ENCODE measurements at regions not wholly inside any gene's neighbourhood (a gene's known extent, or its start where the extent isn't known, plus 50 kb on each side); places are given as distances from the start of the nearest gene placed in this dataset.
"Not testable (repeated sequence)": the region's sequence is repeated elsewhere in the genome, so short reads cannot be mapped to it uniquely, and the experiment has no call there.

DNA sequence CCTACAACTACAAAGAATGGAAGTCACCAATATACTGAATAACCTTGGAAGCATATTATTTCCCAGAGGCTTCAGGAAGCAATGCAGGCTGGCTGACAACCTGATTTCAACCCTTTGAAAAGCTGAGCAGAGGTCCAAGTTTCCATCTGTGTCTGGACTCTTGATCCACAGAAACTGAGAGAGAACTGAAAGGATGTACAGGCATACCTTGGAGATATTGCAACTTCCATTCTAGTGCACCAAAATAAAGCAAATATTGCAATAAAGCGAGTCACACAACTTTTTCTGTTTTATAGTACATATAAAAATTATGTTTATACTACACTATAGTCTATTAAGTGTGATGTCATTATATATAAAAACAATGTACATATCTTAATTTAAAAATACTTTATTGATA, 85.3 kb downstream of the TYW3 start:
- no peak for DNase-seq

DNA sequence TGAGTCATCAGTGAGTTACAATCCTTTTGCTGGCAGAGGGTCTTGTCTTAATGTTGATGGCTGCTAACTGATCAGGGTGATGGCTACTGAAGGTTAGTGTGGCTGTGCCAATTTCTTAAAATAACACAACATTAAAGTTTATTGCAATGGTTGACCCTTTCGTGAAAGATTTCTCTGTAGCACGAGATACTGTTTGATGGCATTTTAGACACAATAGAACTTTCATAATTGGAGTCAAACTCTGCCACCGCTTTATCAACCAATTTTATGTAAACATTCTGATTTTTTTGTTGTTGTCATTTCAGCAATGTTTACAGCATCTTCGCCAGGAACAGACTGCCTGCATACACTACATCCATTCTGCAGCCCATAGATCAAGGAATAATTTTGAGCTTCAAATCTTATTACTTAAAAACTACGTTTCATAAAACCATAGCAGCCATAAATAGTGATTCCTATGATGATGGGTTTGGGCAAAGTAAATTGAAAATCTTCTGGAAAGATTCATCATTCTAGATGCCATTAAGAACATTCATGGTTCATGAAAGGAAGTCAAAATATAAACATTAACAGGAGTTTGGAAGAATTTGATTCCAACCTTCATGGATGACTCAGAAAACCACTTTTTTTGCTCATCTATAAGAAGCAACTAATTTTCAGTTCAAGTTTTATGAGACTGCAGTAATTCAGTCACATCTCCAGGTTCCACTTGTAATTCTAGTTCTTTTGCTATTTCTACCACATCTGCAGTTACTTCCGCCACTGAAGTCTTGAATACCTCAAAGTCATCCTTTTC, 85.9 kb downstream of the TYW3 start:
- no peak for DNase-seq

DNA sequence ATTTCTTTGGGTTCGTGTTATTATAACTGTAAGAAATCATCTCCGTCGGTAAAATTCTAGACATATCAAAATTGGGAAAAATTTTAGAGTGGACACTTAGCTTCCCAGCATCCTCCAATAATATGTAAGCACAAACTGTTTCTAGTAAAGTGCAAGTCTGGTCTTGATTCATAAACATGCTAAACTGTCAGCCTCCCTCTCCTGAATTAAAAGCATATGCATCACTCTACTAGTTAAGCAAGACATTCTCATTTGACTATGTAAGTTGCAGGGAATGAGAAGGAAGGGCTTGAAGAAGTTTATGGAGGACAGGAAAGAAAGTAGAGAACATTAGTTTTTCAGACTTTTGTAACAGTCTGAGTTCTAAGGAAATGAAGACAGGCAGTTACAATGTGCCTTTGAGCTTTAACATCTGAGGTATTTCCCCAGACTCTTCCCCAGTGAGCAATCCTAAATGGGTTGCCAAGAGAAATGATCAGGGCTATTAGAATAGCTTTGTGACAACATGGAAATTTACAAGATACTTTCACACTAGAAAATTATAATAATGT, 90.0 kb downstream of the TYW3 start:
- DNase-seq = no peak

DNA sequence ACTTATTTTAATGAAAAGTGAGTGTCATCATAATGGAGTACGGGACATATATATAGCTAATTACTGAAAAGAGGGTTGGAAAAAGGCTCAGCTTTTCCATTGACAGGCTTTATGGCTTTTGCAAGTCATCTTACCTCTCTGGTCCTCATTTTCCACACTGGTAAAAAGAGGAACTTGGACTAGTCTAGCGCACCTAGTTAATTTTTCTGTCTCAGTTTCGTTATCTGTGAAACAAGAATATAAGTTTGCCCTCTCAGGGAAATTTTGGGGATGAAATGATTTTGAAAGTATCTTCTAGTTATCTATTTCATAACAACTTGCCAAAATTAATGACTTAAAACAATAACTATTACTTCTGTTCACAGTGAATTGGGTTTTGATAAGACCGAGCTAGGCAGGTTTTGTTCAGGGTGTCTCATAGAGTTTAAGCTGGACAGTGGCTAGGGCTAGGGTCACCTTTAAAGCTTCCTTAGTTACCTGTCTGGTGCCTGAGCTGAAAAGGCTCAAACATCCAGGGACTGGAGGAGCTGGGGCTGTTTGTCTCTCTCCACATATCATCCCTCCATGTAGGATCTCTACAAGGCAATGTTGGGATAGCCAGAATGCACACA, 91.7 kb downstream of the TYW3 start:
- DNase-seq = no peak

DNA sequence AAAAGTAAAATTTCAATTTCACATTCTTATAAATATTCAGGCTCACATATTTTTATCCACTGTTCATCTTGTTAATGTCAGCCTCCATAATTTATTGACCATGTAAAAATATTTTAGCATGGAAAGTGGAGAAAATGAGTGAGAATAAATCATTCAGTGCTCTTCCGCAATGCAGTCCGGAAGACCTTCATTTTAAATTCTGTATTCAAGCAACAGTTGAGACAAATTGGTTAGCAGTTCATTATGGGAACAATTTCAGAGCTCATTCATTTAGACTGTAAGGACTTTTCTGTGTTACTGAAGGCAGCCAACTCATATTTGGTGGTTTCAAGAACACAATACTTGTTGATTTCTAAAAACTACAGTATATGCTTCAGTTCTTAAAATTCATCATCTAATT, 97.8 kb downstream of the TYW3 start:
- no peak for DNase-seq

DNA sequence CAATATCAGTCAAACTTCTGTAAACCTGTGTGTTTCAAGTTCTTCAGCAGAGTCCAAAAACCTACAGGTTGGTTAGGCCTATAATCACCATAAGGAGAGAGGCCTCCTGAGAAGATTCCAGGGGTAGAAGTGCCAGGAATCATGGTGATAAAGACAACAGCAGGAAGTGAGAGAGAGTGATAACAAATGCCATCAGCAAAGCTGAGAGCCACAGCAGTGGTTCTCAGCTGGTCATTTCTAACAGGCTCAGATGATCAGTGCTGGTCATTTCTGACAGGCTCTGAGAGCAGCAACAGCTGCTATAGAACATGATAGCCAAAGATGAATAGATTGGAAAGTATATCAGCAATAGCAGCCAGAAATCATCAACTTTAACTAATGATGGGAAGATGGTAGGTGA, 101.3 kb downstream of the TYW3 start:
- DNase-seq = no peak

DNA sequence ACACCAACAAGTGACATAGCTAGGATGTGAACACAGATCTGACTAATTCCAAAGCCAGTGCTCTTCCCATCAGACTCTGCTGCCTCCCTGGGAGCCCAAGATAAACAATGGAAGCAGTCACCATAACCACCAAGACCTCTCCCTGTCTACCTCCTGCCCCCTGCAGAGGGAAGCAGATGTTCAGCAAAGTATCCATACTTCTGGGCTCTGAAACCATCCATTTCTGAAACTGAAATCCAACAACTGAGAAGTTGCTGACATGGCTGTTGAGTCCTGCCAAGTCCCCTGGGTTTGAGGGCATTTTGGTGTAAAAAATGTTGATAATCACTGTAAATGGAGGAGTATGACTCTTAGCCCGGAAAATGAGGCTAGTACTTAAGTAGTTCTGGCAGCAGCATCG, 102.1 kb downstream of the TYW3 start:
- DNase-seq = no peak

DNA sequence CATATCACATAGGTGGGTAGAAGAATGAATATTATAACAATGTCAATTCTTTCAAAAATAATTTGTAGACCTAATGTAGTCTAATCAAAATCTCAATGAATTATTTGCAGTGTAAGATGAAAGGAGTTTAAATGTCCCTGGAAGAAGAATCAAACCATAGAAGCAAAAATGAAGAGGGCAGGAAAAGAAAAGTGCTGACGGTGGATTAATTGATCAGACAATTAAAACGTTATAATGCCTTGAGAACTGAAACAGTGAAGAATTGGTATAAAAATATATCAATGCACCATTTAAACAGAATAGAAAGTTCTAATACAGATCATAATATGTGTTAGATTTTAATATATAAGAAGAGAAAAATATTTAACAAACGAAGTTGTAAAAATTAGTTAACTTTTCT, 109.8 kb downstream of the TYW3 start:
- DNase-seq = no peak

DNA sequence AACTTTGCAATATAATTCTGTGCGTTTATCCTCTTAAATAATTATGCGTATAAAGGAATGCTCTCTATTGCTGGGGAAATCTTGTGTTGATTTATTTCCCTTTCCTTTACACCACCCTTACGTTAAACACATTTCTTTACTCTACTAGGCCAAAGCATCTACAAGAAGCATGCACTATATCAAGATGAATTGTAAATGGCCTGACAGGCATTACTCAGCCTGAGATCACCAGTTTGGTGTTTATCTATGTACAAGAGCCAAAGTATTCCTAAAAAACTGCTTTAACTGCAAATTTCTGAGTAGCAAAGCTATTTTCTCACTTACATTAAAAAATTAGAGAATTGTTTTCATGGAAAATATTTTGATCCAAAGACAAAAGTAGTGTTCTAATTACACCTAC, 114.8 kb downstream of the TYW3 start:
- DNase-seq = no peak

DNA sequence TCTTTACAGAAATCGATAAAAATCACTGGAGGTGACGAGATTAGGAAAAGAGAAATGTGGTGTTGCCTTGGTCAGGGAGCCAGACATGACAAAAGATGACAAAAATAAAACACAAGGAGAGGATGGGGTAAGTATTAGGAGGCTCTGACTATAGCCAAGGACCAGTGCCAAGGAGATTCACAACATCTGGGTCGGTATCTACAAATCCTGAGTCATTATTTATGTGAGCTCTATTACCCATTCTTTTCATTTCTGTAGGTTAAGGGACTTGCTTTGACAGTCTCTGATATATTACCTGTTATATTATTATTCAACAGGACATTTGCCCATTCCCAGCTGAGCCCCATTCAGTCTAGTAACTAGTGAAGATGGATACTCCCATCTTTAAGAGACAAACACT, 120.8 kb downstream of the TYW3 start:
- DNase-seq = no peak

DNA sequence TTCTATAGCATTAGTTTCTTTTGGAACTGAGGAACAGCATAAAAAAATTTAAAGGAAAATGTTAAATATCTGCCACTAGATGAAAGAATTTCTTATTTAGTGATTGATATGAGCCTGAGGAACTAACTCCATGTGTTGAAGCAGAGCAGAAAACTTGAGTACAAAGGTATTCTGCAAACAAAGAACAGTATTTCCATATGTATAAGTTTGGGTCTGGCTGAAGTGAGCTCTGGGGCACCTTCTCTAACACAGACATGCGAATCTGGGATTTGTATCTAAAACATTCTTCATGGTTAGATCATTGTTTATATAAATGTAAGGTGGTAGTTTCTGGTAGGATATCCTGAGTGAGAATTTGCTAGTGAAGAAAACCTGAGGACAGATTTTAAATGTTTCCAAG, 123.2 kb downstream of the TYW3 start:
- DNase-seq = no peak

DNA sequence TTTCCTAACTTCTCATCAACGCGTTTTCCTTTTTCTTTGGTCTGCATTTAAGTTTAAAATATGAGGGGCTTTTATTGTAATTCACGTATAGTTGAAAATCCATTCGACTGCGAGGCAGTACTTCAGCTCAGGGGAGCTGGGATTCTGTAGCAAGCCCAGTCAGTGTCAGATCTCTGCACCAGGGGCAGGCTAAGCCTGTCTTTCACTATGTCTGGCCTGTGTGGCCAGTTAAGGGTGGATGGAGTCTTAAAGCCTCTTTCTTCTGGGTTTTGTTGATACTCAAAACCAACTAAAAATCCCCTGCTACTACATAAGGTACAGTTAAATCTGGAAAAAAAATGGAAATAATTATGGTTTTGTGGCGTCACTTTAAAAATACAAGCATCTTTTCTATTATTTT, 124.7 kb downstream of the TYW3 start:
- DNase-seq = no peak

DNA sequence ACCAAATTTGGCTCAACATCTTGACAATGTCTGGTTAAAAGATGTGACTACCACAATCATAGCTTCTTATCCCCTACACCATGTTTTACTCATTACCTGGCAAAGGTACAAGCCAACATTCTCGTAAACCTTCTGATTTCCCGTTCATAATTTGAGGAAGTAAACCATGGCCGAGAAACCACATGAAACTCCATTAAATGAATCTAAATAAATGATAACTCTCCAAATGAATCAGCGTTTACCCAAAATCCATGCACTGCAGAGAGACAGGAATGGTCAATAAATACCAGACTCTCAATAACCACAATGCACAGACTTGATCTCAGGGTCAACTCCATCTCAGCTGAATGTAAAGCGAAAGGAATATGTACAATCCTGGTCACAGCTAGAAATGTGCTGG, 125.2 kb downstream of the TYW3 start:
- no peak for DNase-seq

DNA sequence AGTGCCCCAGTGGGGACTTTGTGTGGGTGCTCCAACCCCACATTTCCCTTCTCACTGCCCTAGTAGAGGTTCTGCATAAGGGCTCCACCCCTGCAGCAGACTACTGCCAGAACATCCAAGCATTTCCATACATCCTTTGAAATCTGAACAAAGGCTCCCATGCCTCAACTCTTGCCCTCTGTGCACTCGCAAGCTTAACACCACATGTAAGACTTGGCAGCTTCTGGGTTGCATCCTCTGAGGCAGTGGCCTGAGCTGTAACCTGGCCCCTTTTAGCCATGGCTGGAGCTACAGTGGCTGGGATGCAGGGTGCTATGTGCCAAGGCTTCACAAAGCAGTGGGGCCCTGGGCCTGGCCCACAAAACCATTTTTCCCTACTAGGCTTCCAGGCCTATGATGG, 128.9 kb downstream of the TYW3 start:
- DNase-seq = no peak

DNA sequence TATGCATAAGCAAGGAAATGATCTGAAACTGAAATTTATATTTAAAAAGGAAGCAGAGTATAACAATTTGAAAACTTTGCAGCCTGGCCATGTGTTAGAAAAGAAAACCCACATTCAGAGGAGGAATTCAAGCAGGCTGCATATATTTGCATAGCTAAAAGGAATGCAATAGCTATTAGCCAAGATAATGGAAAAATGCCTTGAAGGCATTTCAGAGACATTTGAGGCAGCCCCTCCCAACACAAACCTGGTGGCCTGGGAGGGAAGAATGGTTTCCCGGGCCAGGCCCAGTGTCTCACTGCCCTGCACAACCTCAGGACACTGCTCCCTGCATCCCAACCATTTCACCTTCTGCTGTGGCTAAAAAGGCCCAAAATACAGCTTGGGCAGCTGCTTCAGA, 136.8 kb downstream of the TYW3 start:
- DNase-seq = no peak

DNA sequence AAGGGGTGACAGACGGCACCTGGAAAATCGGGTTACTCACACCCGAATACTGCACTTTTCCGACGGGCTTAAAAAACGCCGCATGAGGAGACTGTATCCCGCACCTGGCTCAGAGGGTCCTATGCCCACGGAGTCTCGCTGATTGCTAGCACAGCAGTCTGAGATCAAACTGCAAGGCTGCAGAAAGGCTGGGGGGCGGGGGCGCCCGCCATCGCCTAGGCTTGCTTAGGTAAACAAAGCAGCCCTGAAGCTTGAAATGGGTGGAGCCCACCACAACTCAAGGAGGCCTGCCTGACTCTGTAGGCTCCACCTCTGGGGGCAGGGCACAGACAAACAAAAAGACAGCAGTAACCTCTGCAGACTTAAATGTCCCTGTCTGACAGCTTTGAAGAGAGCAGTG, 144.4 kb downstream of the TYW3 start:
- not testable (repeated sequence) for DNase-seq

DNA sequence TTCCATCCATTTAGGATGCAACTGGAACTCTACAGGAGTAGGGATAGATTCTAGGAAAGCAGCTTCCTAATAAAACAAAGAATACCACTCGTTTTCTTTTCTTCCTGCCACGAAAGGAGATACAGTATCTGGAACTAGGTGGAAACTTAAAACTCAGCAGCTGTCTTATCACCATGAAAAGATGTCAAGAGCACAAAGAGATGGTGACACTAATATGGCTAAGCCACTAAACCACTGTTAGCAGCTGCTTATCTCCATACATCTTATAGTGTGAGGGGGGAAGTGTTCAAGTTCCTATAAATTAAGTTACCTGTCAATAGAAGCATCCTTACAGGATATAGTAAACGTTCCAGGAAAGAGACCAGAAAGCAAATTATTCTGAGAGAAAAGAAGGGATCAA, 162.5 kb downstream of the TYW3 start:
- DNase-seq = no peak

DNA sequence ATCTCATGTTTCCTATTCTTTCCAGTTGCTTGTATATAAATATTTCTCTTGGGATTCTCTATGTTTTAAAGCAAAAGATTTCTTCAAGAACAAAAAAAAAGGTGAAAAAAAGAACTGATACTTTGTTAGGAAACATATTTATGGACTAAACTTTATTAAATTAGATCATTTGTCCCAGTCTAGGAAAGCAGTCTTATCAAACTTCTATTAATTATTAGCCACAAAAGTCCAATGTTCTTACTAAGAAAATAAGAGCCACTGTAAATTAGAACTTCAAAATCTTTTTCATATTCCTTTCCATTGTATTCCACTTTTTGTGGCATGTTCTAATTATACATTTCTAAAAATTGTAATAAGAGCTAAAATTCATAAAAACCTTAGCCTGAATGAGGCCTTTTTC, 175.2 kb downstream of the TYW3 start:
- DNase-seq = no peak

DNA sequence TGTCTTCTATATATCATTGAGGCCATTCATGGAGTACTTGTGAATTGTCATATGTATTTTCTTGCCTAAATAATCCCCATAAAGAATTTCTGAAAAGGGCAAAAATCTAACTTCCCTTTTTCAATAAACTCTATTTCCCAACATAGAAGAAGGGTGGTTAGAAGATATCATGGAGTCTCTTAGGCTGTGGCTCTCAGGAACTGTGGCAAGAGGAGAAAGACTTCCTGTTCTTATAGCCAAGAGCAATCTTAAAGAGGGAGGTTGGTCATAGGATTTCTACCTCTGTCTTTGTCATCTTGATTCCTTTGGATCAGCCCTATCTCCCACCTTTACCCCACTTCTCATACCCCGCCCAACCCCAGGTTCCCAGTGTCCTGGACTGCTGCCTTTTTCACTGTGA, 175.8 kb downstream of the TYW3 start:
- no peak for DNase-seq

DNA sequence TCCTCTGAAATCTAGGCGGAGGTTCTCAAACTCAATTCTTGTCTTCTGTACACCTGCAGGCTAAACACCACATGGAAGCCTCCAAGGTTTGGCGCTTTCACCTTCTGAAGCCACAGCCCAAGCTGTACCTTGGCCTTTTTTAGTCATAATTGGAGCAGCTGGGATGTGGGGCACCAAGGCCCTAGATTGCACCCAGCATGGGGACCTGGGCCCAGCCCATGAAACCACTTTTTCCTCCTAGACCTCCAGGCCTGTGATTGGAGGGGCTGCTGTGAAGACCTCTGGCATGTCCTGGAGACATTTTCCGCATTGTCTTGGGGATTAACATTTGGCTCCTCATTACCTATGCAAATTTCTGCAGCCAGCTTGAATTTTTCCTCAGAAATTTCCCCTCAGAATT, 181.0 kb downstream of the TYW3 start:
- DNase-seq = no peak

DNA sequence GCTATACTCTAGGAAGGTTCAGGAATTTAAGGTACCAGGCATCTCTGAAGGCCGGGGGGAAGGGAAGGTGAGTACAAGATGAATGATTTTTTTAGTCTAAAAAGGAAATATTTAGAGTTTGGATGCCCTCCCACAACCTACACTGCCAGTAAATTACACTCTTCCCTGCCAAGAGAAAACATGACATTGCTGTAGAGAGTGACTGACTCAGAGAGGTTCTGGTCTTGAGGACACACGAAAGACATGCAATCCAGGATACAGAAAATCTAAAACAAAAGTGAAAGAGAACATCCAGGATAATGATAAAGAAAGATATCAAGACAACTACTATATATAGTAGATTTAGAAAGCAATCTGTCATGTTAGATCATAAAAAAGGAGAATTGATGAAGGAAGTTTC, 200.5 kb downstream of the TYW3 start:
- DNase-seq = no peak

DNA sequence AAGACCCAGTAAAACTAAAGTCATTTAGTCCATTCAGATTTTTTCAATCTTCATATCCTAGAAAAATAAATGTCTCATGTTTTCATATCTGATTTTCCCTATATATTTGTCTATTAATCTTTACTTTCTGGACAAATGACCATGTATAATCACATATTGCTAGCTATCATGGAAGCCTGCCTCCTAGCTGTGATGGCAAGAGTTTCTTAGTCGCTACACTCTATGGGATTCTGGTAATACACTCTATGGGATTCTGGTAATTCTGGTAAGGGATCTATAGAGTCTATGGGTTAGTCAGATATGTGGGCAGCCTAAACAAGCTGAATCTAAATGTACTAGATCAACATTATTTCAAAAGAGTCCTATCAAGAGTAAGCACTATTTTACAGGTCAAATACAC, 198.7 kb upstream of the LHX8 start:
- no peak for DNase-seq

DNA sequence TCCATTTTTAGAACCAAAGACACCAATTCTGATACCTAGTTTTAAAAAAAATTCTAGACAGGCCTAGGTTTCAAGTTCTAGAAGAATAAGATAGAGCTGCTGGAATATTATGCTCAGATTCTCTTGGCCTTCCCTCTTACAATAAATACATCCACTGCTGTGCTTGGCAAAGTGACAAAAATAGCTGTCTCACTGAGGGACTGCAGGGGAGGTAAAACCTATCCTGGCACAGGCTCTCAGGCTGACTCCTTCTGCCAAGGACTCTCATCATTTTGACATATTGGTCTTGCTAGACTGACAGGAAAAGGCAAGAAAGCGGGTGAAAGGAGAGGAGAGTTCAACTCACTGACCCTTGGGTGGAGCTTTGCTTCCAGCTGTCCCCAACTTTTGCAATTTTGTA, 197.0 kb upstream of the LHX8 start:
- DNase-seq = no peak

DNA sequence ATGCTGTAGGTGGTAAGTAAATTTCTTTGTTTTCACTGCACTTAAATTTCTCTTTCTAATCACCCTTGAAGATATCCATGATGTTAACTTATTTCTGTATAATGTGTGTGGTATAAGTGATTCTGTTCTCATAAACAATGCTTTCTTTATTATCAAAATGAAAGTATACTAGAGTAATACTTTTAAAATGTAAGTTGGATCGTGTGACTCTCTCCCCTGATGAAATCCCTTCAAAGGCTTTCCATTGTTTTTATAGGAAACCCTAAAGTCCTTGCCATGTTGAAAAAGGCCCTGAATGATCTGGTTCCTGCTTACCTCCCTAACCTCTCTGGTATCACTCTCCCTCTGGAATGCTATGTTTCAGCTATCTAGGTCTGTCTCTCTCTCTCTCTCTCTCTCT, 191.1 kb upstream of the LHX8 start:
- DNase-seq = no peak

DNA sequence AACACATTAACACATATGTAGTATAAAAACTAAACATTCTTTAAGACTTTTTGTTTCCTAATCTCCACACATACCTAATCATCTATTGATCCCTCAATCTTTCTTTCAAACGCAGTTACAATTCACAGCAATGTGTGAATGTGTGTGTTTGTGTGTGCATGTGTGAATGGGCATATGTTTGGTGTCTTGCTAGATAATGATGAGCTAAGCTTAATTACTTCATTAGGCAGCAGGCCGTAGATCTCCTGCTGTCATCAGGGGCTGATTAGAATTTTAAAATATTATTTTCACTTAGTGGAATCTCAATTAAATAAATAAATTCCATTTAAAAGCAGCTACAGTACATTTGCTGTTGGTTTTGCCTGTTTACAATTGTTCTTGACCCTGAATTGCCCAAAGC, 187.8 kb upstream of the LHX8 start:
- DNase-seq = no peak
